ENCODE measurements at regions not wholly inside any gene's neighbourhood (a gene's known extent, or its start where the extent isn't known, plus 50 kb on each side); places are given as distances from the start of the nearest gene placed in this dataset.

- TF ChIP-seq CTCF (IDR thresholded peaks at IDR 0.05; ENCODE audit: low read length) (no peak), EZH2phosphoT487 (IDR thresholded peaks at IDR 0.05; ENCODE audit: low read length) (no peak), EZH2 (optimal IDR thresholded peaks at IDR 0.05; ENCODE audit: low read depth, low read length) (no peak)
Observed at GRCh38 chr6:108771421-108771820, 76.8 kb upstream of the ARMC2 start.
